ENCODE measurements at regions not wholly inside any gene's neighbourhood (a gene's known extent, or its start where the extent isn't known, plus 50 kb on each side); places are given as distances from the start of the nearest gene placed in this dataset.

DNA sequence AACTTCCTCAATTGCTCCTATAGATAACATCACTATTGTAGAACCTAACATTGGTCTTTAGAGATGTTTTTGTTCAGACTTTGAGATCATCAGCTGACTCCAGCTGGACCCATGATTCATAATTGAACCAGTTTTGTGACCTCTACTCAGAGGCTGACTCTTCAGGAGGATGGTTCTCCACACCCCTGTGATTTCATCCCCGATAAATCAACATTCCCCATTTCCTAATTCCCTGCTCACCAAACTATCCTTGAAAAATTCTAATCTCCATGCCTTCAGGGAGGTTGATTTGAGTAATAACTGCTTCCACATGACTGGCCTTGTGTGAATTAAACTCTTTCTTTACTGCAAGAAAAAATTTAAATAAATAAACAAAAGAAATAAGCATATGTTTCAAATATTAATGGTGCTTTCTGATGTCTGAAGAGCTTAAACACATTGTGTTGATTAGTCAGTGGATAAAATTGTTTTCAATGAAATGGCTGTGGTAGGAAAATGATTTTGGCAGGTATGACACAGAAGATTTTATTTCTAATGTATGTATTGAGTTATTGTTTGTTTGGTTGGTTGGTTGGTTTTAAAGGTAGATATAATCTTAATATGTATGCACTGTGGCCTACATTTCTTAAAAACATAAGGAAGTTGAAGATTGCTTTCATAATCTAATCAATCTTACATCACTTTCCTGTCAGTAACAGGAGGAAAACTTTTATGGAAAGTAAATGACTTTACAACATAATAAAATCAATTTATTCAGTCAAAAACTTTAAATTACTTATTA, 427.9 kb upstream of the CCDC179 start:
- TF ChIP-seq CTCF (IDR thresholded peaks at IDR 0.05) (no peak), POLR2A (IDR thresholded peaks at IDR 0.05) (no peak)
